ENCODE measurements at regions not wholly inside any gene's neighbourhood (a gene's known extent, or its start where the extent isn't known, plus 50 kb on each side); places are given as distances from the start of the nearest gene placed in this dataset.

- Histone ChIP-seq H3K9me3 (ENCODE audit: severe bottlenecking) (no peaks in the 10 kb centered on the region), H3K27ac (no peak overlapping the region), H3K4me3 (ENCODE audit: low read depth, low read length) (no peak overlapping the region), H3K36me3 (no peaks in the 10 kb centered on the region), H3K27me3 (ENCODE audit: insufficient read depth, low read depth, severe bottlenecking) (no peaks in the 10 kb centered on the region)
- DNase-seq = no peak
- no peak for TF ChIP-seq CTCF (IDR thresholded peaks at IDR 0.05; ENCODE audit: low read depth, low read length)
These were observed 160.6 kb upstream of the IRS2 start for GRCh38 chr13:109947006-109947405.

- Histone ChIP-seq H3K27me3 (ENCODE audit: insufficient read depth, low read depth, severe bottlenecking) (no peaks in the 10 kb centered on the region), H3K9me3 (ENCODE audit: severe bottlenecking) (no peaks in the 10 kb centered on the region), H3K36me3 (no peaks in the 10 kb centered on the region), H3K27ac (no peak overlapping the region), H3K4me3 (ENCODE audit: low read depth, low read length) (no peak overlapping the region)
- DNase-seq = no peak
- TF ChIP-seq CTCF (IDR thresholded peaks at IDR 0.05; ENCODE audit: low read depth, low read length) = no peak
These were observed 159.0 kb upstream of the IRS2 start for GRCh38 chr13:109945206-109945960.

GRCh38 chr13:109941951-109942350, 155.6 kb upstream of the IRS2 start:
- H3K4me3 ChIP-seq (ENCODE audit: low read depth, low read length) = no peak overlapping the region
- no peak for DNase-seq
- H3K27me3 ChIP-seq (ENCODE audit: insufficient read depth, low read depth, severe bottlenecking) = no peaks in the 10 kb centered on the region
- no peaks in the 10 kb centered on the region for H3K9me3 ChIP-seq (ENCODE audit: severe bottlenecking)
- H3K36me3 ChIP-seq = no peaks in the 10 kb centered on the region
- TF ChIP-seq CTCF (IDR thresholded peaks at IDR 0.05; ENCODE audit: low read depth, low read length) = no peak
- no peak overlapping the region for H3K27ac ChIP-seq

GRCh38 chr13:109941221-109941620, 154.8 kb upstream of the IRS2 start:
- DNase-seq = no peak
- no peak for TF ChIP-seq CTCF (IDR thresholded peaks at IDR 0.05; ENCODE audit: low read depth, low read length)
- Histone ChIP-seq H3K27ac (no peak overlapping the region), H3K9me3 (ENCODE audit: severe bottlenecking) (no peaks in the 10 kb centered on the region), H3K27me3 (ENCODE audit: insufficient read depth, low read depth, severe bottlenecking) (no peaks in the 10 kb centered on the region), H3K36me3 (no peaks in the 10 kb centered on the region), H3K4me3 (ENCODE audit: low read depth, low read length) (no peak overlapping the region)

- H3K4me3 ChIP-seq (ENCODE audit: low read depth, low read length) = no peak overlapping the region
- no peak for DNase-seq
- H3K9me3 ChIP-seq (ENCODE audit: severe bottlenecking) = no peaks in the 10 kb centered on the region
- no peaks in the 10 kb centered on the region for H3K27me3 ChIP-seq (ENCODE audit: insufficient read depth, low read depth, severe bottlenecking)
- TF ChIP-seq CTCF (IDR thresholded peaks at IDR 0.05; ENCODE audit: low read depth, low read length) = no peak
- H3K27ac ChIP-seq = no peak overlapping the region
- no peaks in the 10 kb centered on the region for H3K36me3 ChIP-seq
These were observed 154.3 kb upstream of the IRS2 start for GRCh38 chr13:109940637-109941036.

- Histone ChIP-seq H3K9me3 (ENCODE audit: severe bottlenecking) (no peaks in the 10 kb centered on the region), H3K27me3 (ENCODE audit: insufficient read depth, low read depth, severe bottlenecking) (no peaks in the 10 kb centered on the region), H3K27ac (no peak overlapping the region), H3K4me3 (ENCODE audit: low read depth, low read length) (no peak overlapping the region), H3K36me3 (no peaks in the 10 kb centered on the region)
- TF ChIP-seq CTCF (IDR thresholded peaks at IDR 0.05; ENCODE audit: low read depth, low read length) = no peak
- DNase-seq = no peak
These were observed 153.5 kb upstream of the IRS2 start for GRCh38 chr13:109939838-109940237.

All from WERI-Rb-1 (cell line).